Breast epithelium (tissue), 4 donors: ENCODE measurements at regions not wholly inside any gene's neighbourhood (a gene's known extent, or its start where the extent isn't known, plus 50 kb on each side); places are given as distances from the start of the nearest gene placed in this dataset.

Experiments used
- DNase-seq, 2 donors: peaks; one replicate each; pipeline ENCODE4 v3.0.0-alpha.2; 2019; ENCODE audit warnings: low spot score in 2 of 2
- H3K27ac ChIP-seq, 2 donors: fragments of 200-600 bp; sonication (generic) in 1 of 2; one replicate each; pipeline ENCODE4 v1.5.1; 2016 to 2019; ENCODE audit warnings: mild to moderate bottlenecking in 1 of 2
- H3K27me3 ChIP-seq, 2 donors: fragments of 200-600 bp; sonication (generic) in 1 of 2; one replicate each; pipeline versions ENCODE4 v1.5.1 to v1.6.0; 2017 to 2019; ENCODE audit warnings: control low read depth in 1 of 2, mild to moderate bottlenecking in 1 of 2
- H3K36me3 ChIP-seq: fragments of 200-600 bp; one replicate; pipeline ENCODE4 v1.5.1; 2019
- H3K4me1 ChIP-seq, 2 donors: fragments of 200-600 bp; sonication (generic); one replicate each; pipeline ENCODE4 v1.5.1; 2016 to 2019; ENCODE audit warnings: control low read depth in 1 of 2
- H3K4me3 ChIP-seq, 3 donors: fragments of 200-600 bp; sonication (generic); 1 replicate in 2 of 3; 2 replicates in 1 of 3; pipeline ENCODE4 v1.5.1; 2016 to 2019; ENCODE audit warnings: mild to moderate bottlenecking in 3 of 3, moderate library complexity in 2 of 3
- H3K9me3 ChIP-seq, 2 donors: fragments of 200-600 bp; sonication (generic) in 1 of 2; one replicate each; pipeline ENCODE4 v1.5.1; 2016 to 2019; ENCODE audit warnings: control low read depth in 1 of 2
- CTCF ChIP-seq, 3 donors: fragments of 450-650 bp; IDR thresholded peaks; one replicate each; pipeline ENCODE4 v1.5.1; 2016 to 2017; ENCODE audit warnings: antibody characterized with exemption in 3 of 3, mild to moderate bottlenecking in 3 of 3, moderate library complexity in 3 of 3
- POLR2A ChIP-seq: fragments of 450-650 bp; IDR thresholded peaks from one replicate; pipeline ENCODE4 v1.6.1; 2016; ENCODE audit warnings: antibody characterized with exemption, mild to moderate bottlenecking, moderate library complexity
- POLR2AphosphoS5 ChIP-seq, 3 donors: sonication (generic); formaldehyde crosslinking; IDR thresholded peaks; one replicate each; pipeline ENCODE4 v1.6.1; 2017; ENCODE audit warnings: antibody characterized with exemption in 3 of 3
- intact Hi-C: fragments of 100-400 bp; cut with DNase I; formaldehyde crosslinking; loops from one replicate; pipeline ENCODE4 v1.15.1; 2023; ENCODE audit warnings: low total_unique reads

GRCh38 chr18:25463726-25464125 lies 111.8 kb upstream of the ZNF521 start:
- H3K27me3 ChIP-seq, result no peaks in the 10 kb centered on the region
- no peak for TF ChIP-seq POLR2A
- TF ChIP-seq POLR2AphosphoS5 (IDR thresholded peaks at IDR 0.05), result no peak
- TF ChIP-seq CTCF (IDR thresholded peaks at IDR 0.05), result no peak
- H3K4me3 ChIP-seq, result no peak overlapping the region
- no peaks in the 10 kb centered on the region for H3K36me3 ChIP-seq
- no peaks in the 10 kb centered on the region for H3K4me1 ChIP-seq
- intact Hi-C loops, result no loop called here
- DNase-seq, result no peak
- H3K27ac ChIP-seq, result no peak overlapping the region
- H3K9me3 ChIP-seq, result no peaks in the 10 kb centered on the region

- Histone ChIP-seq H3K27ac (no peak overlapping the region), H3K9me3 (no peaks in the 10 kb centered on the region), H3K36me3 (no peaks in the 10 kb centered on the region), H3K4me1 (no peaks in the 10 kb centered on the region), H3K27me3 (no peaks in the 10 kb centered on the region), H3K4me3 (no peak overlapping the region)
- intact Hi-C loops, result no loop called here
- TF ChIP-seq POLR2AphosphoS5 (IDR thresholded peaks at IDR 0.05) (no peak), POLR2A (no peak), CTCF (IDR thresholded peaks at IDR 0.05) (no peak)
- DNase-seq, result no peak
These were observed 107.8 kb upstream of the ZNF521 start for GRCh38 chr18:25459814-25460213.

- H3K4me1 ChIP-seq, result no peaks in the 10 kb centered on the region
- DNase-seq, result no peak
- H3K27ac ChIP-seq, result no peak overlapping the region
- H3K27me3 ChIP-seq, result no peaks in the 10 kb centered on the region
- intact Hi-C loops, result no loop called here
- TF ChIP-seq CTCF (IDR thresholded peaks at IDR 0.05) (no peak), POLR2A (no peak), POLR2AphosphoS5 (IDR thresholded peaks at IDR 0.05) (no peak)
- H3K4me3 ChIP-seq, result no peak overlapping the region
- no peaks in the 10 kb centered on the region for H3K9me3 ChIP-seq
- H3K36me3 ChIP-seq, result no peaks in the 10 kb centered on the region
These were observed 105.6 kb upstream of the ZNF521 start for GRCh38 chr18:25457601-25458000.

GRCh38 chr18:25457126-25457525 lies 105.2 kb upstream of the ZNF521 start:
- intact Hi-C loops, result no loop called here
- H3K9me3 ChIP-seq, result no peaks in the 10 kb centered on the region

GRCh38 chr18:25456334-25457010 lies 104.5 kb upstream of the ZNF521 start:
- no peak for TF ChIP-seq POLR2AphosphoS5 (IDR thresholded peaks at IDR 0.05)
- no peak for TF ChIP-seq POLR2A
- TF ChIP-seq CTCF (IDR thresholded peaks at IDR 0.05), result no peak
- Histone ChIP-seq H3K4me1 (no peaks in the 10 kb centered on the region), H3K9me3 (no peaks in the 10 kb centered on the region), H3K27ac (no peak overlapping the region), H3K4me3 (no peak overlapping the region), H3K36me3 (no peaks in the 10 kb centered on the region), H3K27me3 (no peaks in the 10 kb centered on the region)
- DNase-seq, result no peak
- intact Hi-C loops, result no loop called here

More at GRCh38 chr18:25457126-25457525, 105.2 kb upstream of the ZNF521 start:
- Histone ChIP-seq H3K4me3 (no peak overlapping the region), H3K27ac (no peak overlapping the region), H3K36me3 (no peaks in the 10 kb centered on the region), H3K4me1 (no peaks in the 10 kb centered on the region), H3K27me3 (no peaks in the 10 kb centered on the region)
- no peak for DNase-seq
- TF ChIP-seq POLR2A (no peak), CTCF (IDR thresholded peaks at IDR 0.05) (no peak), POLR2AphosphoS5 (IDR thresholded peaks at IDR 0.05) (no peak)
